NCI-H345 treated with DMSO at 0.1 percent for 48 hours (cell line): ENCODE measurements at regions not wholly inside any gene's neighbourhood (a gene's known extent, or its start where the extent isn't known, plus 50 kb on each side); places are given as distances from the start of the nearest gene placed in this dataset.

Experiments used
- DNase-seq: peaks from one replicate; lab custom pipeline; 2025; ENCODE audit not compliant: unreplicated experiment; lab: John Stamatoyannopoulos, UW

DNA sequence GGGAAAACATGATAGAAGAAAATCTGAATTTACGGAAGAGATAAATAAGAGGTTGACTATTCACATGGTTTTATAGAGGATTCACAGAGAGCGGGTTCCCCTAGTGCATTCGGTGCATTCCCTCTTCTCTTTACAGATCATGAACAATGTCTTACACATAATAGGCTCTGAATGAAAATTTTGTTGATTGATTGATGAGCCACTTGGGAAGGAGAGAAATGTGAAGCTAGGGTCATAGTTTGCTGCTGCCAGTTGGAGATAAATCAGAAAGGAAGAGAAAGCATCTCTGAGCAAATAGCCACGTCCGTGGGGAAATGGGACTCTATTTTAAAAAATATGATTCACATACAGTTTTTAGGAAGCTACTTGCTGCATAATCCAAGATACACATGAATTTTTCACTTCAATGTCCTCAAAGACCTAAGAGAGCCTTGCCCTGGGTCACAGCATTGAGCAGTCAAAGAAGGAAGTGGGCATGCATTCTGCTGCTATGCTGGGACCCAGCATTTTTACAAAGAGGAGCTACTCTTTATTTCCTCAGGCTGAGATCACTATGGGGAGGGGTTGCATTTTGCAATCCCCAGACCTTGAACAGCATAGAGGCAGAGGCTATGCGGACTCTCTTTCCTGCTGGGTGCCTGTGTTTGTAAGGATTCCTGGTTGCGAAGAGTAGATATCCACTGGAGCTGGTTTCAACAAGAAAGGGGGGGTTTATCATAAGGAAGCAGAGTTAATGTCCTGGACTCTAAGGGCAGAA, 395.3 kb downstream of the TSN start:
- DNase-seq = no peak

DNA sequence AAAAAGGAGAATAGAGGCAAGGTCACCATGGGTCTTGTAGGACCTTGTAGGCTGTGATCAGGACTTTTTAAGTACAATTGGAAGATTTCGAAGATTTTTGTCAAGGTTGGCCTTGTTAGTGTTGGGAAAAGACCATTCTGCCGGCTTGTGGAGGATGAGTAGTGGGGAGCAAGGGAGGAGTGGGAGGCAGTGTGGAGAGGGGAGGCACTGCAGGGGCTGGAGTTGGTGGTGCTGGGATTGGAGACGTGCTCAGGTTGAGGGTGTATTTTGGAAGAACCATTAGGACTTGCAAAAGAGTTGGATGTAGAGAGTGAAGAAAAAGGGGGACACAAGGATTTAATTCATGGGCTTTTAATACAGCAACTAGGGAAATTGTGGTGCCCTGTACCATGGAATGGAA, 397.1 kb downstream of the TSN start:
- DNase-seq = no peak

DNA sequence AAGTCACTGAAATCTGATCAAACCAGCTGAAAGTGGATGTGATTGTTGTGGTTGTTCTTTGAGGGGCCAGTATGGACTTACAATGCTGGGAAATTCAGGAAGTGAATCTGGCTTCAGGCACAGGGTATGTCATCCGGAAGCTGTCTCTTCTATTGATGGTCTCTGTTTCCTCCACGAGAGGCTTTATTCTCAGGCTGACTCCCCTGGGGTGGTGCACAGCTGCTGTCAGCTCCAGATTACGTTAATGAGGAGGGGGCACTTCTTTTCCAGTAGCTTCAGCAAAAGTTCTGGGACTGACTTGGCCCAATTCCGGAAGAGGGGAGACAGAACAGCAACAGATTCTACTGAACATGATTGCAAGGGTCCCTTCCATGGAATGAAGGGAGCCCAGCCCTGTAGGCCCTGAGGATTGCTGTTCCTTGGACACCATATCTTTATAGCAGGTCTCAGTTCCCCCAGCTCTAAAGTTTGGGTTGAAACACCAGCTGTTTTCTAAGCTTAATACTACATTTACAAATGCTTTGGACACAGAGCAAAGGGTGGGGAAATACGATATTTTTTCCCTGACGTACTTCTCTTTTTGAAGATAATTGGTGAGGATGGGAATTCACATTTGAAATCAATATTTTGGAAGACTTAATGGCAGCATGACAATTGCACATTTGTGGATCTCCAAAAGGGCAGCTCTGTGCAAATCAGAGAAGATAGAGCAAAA, 400.9 kb downstream of the TSN start:
- no peak for DNase-seq

DNA sequence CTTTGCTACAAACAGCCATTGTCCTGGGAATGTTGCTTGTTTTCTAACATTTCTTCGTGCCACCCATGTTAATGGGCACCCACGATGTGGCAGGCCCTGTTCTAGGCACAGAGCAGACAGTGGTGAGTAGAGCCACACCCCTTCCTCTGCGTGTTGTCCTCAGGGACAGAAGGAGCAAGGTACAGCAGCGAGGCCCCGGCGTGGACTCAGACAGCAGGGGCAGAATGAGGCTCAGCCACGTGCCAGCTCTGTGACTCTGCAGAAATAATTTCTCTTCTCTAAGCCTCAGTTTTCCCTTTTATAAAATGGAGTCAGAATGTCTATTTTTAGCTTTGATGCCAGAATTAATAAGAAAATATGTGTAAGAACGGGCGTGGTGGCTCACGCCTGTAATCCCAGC, 401.7 kb downstream of the TSN start:
- DNase-seq = no peak

DNA sequence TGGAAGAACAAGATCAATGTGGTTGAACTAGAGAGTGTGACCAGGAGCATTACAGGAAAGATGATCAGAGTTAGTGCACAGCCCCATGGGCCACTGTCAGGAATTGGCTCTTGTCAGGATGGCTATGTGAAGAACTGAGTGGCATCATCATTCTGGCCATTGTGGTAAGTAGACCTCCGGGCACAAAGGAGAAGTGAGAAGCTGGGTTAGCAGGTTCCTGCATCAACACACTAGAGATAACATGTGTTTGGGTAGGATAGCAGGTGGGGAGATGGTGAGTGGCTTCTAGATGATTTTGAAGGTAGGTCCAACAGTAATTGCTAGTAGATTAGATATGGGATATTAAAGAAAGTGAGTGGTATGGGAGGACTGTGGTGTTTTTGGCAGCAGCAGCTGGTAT, 408.2 kb downstream of the TSN start:
- DNase-seq = no peak

DNA sequence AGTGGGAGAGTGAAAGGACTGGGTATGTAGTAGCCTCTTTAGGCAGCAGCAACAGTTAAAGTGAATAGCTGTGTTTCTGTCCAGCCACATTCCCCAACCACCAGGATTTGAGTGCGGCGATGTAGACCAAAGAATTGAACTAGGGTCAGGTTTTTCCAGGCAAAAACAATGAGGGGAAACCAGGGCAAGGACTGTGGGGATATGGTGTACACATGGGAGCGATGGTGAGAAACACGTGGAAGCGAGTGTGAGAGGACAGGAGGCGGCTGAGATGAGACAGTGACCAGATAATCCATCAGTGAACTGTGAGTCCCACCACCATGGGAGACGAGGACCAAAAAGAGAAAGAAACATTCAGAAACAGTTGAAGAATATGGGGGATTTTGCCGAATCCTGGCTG, 409.5 kb downstream of the TSN start:
- DNase-seq = no peak

DNA sequence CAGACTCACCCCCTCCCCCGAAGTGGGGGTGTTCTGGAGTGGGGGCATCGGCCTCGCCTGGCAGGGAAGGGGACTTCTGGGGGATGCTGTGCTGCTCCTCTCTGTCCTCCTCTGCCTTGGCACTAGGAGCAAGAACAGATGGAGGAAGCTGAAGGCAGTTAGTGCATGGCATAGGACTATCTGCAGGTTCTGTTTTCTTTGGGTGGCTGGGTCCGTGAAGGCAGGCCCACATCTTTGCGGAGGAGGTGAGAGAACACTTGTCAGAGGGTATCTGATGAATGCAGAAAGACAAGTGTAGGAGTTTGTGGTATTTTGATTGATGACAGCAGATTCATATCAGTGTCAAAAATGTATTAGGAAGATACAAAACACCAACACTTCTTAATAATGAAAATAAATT, 411.4 kb downstream of the TSN start:
- DNase-seq = no peak

DNA sequence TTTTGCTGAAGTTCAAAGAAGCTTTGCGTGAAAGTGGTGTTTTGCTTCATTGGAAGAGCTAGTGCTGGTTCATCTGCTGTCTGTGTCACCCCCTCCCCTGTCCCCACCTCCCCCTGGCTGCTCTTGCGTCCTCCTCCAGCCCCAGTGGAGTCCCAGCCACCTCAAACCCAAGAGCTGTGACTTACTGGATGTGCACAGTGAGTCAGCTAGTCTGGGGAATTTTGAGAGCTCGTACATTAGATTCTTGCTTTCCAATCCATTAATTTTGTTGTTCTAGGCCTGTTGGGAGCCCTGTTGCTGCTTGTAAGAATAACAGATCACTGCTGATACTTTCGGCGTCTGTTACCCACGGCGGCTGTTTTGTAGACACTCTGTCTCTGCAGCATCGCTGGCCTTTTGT, 412.1 kb downstream of the TSN start:
- no peak for DNase-seq

DNA sequence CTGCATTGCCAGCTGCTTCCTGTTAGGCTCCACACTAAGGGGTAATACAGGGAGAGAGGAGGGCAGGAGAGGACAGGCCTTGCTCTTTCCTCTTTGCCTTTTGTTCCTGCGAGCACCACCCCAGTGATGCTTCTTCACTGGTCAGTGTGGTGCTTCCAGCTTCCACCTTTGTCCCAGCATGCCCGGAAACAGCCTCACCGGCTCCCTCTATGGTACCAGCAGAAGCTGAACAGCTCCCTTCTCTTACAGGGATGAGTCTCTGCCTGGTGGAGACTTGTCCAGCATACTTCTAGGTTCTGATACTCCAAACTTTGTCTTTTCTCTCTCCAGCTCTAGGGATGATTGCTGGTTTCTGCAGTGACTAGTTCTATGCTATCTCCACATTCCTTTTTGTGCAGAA, 413.3 kb downstream of the TSN start:
- DNase-seq = no peak

DNA sequence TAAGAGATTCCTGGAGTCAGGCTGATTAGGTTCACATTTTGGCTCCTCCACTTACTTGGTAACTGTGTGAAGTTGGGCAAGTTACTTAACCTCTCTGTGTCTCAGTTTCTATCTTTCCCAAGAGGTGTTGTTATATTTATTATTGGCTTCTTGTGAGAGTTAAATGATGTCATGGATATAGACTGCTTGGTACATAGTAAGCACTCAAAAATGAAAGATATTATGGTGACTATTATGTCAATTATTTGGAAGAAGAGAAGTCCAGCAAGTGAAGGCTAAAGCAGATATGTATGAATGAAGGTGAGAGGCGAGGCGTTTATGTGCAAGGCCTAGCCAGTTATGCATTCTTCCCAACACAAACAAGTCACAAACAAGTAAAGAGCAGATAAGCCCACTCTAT, 417.4 kb downstream of the TSN start:
- DNase-seq = no peak

DNA sequence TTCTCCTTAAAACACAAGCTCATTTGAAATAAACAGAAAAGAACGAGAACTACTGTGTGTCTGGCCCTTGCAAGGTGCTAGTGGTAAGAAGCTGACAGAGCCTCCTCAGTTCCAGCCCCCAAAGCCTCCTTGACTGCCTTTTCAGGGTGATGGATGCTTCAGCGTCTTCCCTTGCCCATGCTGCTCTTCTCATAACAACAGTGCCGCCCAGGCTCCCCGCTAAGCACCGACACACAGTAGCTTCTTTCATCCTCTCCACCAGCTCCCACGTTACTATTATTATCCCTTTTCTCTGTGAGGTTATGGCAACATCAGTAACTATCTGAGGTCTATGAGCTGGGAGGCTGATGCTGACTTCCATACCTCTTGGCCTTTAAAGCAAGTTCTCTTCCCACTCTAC, 418.6 kb downstream of the TSN start:
- no peak for DNase-seq

DNA sequence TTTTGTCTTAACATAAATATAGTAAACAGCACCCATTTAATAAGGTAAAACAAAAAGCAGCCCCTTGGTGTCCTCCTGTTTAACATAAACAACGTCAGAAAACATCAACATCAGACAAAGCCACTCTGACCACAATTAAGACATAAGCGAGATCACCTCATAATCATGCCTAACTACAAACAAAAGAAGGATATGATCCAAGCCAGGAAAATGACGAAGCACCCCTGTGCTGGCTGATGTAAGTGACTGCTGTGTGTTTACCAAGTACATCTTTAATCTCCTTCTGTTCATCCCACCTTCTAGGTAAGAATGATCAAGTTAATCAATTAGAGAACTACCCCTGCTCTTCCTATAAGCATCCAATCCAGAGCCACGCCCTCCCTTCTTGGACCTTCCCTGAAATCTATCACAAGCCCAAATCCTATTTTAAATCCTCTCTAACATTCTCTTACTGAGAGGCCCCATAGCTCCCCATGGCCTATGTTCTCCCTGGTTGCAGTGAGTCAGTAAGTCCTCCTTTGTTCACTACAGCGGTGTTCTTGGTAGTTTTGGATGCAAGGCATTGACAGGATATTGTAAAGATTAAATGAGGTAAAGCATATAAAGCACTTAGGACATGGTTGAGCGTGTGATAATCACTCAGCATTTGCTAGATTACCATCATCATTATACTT, 424.2 kb downstream of the TSN start:
- DNase-seq = no peak

DNA sequence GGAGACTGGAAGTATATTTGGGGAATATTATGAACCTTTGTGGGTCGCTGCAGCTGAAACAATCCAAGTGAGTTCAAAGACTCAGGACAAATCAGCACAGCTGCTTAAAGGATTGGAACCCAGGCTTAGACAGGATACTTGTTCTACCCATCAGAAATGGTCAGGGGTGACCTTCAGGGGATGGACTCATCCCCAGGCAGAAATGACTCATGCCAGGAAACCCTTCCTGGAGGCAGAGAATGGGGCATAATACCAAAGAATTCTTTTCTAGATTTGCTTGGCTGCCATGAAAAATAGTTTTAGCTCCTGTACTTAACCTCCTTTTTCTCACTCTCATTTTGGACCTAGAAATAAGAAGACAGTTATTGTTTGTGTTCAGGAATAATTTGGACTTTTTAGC, 425.5 kb downstream of the TSN start:
- DNase-seq = no peak

DNA sequence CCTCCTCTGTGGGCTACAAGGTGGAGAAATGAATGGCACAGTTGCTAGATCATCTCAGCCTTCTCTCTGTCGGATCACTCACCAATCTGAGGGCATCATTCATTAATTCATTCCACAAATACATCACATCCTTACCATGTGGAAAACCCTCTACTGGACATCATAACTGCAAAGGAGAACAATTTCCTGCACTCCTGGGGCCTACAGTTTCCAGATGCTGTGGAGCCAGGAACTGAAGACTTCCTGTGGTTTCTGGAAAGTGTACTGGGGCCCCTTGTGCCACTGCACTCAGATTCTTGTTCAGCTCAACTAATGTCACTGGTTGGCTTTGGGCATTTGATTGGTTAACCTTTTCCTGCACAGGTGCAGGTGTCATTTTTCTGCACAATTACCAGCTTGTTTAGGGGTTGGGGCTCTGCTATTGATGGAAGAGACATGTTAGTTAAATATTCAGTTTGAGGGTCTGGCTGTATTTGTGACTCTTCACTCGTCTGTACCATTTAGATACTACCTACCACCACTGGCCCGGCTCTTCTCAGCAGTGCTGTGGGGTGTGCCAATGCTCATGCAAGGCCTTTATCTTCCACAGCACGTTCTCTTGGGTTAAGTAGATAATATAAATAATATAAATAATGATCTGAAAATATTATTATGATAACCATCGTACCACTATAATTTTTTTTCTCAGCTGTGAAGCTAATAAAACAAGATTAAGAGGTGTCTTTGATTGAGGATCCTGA, 427.3 kb downstream of the TSN start:
- DNase-seq = no peak

DNA sequence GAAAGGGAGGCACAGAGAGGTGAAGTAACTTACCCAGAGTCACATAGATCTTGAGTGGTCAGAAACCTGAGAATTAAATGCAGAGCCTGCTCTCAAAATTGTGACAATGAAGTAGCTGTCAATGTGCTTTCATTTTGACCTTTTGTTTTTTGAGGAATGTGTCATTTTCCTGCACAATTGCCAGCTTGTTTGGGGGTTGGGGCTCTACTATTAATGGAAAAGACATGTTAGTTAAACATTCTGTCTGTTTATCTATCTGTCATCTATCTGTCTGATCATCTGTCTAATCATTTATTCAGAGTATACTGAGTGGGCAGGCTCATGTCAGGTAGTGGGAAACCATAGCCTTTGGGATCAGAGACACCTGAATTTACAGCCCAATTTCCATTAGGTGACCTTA, 428.4 kb downstream of the TSN start:
- DNase-seq = no peak

DNA sequence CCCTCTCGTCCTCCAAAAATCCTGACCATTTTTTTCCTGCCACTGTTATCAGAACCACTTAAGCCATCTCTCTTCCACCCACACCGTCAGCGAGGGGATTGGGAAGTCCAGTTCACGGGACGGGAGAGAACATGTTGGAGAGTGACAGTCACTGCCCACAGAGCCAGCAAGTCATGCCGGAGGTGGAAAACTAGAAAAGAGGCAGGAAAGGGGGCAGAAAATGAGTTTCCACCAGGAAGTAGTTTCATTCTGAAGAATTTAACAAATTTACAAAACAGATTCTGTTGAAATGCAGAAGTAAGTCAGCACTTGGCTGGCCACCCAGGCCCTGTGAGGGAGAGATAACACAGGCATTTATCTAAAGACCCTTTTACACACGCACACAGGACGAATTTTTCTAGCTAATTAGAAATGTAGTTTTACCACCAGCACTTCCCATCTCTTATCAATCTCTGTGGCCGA, 431.3 kb downstream of the TSN start:
- no peak for DNase-seq

DNA sequence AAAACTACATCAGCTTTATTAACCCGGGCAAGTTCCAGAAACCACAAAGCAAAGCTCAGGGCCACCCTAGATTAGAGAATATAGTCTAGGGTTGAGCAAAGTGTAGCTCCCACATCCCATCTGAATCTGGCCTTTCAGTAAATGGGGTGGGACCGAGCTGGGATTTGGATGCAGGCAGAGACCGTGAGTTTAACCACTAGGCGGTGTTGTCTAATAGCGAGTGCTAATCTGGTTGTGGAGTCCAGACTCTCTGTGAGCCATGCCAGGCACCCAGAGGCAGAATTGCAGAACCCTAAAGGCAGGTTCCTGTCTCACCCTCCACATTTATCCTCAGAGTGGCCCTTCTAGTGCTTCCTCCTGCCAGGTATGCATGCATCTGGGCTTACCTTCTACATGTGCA, 435.9 kb downstream of the TSN start:
- DNase-seq = no peak

DNA sequence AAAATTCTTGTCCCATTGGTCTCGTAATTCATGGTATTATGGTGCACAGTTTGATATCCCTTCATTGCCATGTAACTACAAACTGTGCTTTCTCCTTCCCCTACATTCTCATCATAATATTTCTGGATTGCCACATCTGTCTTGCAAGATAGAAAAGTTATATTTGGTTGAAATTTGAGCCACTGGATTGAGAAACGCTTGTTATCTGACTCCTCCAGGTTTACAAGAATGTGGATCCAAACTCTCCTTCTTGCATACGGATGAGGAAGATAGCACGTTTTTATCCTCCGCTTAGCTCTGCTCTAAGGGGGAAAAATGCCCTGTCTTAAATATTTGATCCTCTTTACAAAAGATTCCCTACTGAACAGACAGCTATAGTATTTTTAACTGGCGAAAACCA, 438.2 kb downstream of the TSN start:
- DNase-seq = no peak

DNA sequence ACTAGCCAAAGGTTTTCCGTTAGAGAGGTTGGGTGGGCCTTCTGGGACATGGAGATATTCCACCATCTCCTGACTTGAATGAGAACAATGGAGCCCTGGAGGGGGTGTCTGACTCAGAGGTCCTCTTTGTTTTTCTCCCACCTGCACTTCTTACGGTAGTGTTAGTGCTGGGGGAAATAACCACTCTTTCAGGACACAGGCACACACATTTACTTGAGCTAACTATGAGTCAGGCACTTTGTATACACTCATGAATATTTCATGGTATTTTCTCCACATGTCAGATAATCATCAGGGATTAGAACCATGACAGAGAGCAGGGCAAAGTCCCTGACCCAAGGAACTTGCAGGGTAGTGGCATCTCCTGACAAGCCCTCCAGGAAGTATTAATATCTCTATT, 439.1 kb downstream of the TSN start:
- DNase-seq = no peak

DNA sequence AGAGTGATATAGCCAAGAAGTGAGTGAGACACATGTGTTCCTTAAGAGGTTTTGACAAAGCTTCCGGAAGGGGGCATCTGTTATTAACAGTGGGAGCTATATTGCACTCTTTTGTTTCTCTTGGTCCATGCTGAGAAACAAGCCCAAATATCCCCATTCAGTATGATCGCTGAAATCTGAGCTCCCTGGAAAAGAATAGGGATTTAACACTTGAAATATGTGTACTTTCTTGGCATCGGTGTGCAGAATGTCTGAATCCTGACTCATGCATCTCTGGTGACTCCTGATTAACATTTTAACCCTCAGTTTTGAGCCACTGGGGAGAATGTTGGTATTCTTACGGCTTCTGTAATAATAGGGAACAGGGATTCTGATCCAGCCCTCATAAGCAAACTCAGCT, 448.1 kb downstream of the TSN start:
- DNase-seq = no peak

DNA sequence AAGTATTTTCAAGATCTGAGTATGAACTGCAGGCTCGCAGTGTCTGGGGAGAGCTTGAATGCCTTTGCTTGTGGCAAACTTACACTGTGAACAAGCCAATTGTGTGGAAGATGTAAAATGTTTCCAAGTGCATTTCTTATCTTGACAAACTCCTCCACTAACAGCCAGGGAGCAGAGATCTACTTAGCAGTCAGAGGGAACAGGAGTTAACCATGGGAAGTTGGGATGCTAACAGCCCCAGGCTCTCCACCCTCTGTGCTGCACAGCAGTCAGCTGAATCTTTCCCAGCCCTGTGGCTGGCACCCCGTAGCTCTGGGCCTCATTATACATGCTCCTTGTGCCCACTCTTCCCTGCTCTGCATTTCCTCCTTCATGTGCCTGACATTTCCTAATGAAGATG, 450.2 kb downstream of the TSN start:
- DNase-seq = no peak

DNA sequence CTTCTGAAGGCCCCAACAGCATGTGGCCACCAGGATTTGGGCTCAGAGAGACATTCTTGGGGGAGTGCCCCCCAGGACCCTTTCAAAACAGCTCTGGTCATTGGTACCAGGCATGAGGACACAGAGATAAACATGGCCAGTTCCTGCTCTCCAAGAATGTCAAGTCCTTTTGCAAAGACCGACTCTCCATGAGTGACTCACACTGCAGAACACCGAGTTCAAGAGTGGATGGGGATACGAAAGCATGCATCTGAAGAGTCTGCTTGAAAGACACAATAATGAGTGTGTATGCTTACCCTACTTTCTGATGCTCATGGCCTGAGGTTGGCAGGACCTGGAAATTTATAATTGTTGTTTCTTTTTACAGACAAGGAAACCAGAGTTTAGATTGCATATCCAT, 450.6 kb downstream of the TSN start:
- no peak for DNase-seq
